Stomach (tissue), 4 donors: ENCODE measurements at regions not wholly inside any gene's neighbourhood (a gene's known extent, or its start where the extent isn't known, plus 50 kb on each side); places are given as distances from the start of the nearest gene placed in this dataset.

Experiments
- CTCF ChIP-seq, 7 experiments: fragments of 450-650 bp in 4 of 7; fragments of 200-600 bp in 3 of 7; sonication (generic) in 3 of 7; IDR thresholded peaks; one replicate each; pipeline ENCODE4 v1.5.1; 2016 to 2019; ENCODE audit warnings: antibody characterized with exemption in 7 of 7, control low read depth in 2 of 7, mild to moderate bottlenecking in 1 of 7
- EP300 ChIP-seq: sonication (generic); formaldehyde crosslinking; IDR thresholded peaks from one replicate; pipeline ENCODE4 v1.6.1; 2017; ENCODE audit warnings: antibody characterized with exemption
- POLR2A ChIP-seq, 4 donors: fragments of 450-650 bp; IDR thresholded peaks; one replicate each; pipeline ENCODE4 v1.6.1; 2016; ENCODE audit warnings: antibody characterized with exemption in 4 of 4, control low read depth in 2 of 4, mild to moderate bottlenecking in 1 of 4, moderate library complexity in 1 of 4
- POLR2AphosphoS5 ChIP-seq, 3 donors: sonication (generic); formaldehyde crosslinking; IDR thresholded peaks; one replicate each; pipeline ENCODE4 v1.6.1; 2016; ENCODE audit warnings: antibody characterized with exemption in 3 of 3

GRCh38 chr1:221335161-221336101, 406.5 kb downstream of the DUSP10 start:
- no peak for TF ChIP-seq CTCF (IDR thresholded peaks at IDR 0.05)
- no peak for TF ChIP-seq POLR2A (IDR thresholded peaks at IDR 0.05)
- no peak for TF ChIP-seq POLR2AphosphoS5 (IDR thresholded peaks at IDR 0.05)
- TF ChIP-seq EP300 = no peak
